Muscle of leg (tissue), 3 donors: ENCODE measurements at regions not wholly inside any gene's neighbourhood (a gene's known extent, or its start where the extent isn't known, plus 50 kb on each side); places are given as distances from the start of the nearest gene placed in this dataset.

Source experiments
- DNase-seq: peaks from one replicate; pipeline ENCODE4 v3.0.0; 2013
- H3K27ac ChIP-seq: one replicate; pipeline ENCODE4 v1.5.1; 2013; ENCODE audit warnings: mild to moderate bottlenecking, low read length, control low read depth
- H3K27me3 ChIP-seq: one replicate; pipeline ENCODE4 v1.6.1; 2013; ENCODE audit warnings: low read length; ENCODE audit not compliant: control insufficient read depth, insufficient read depth
- H3K36me3 ChIP-seq: one replicate; pipeline ENCODE4 v1.6.1; 2013; ENCODE audit warnings: low read length; ENCODE audit not compliant: control insufficient read depth, insufficient read depth
- H3K4me1 ChIP-seq: one replicate; pipeline ENCODE4 v1.6.1; 2013; ENCODE audit warnings: low read length; ENCODE audit not compliant: control insufficient read depth, insufficient read depth
- H3K4me3 ChIP-seq: one replicate; pipeline ENCODE4 v1.5.1; 2013; ENCODE audit warnings: low read length, control low read depth
- H3K9me3 ChIP-seq: replicated peaks from 2 replicates; pipeline ENCODE4 v1.6.1; 2013; ENCODE audit warnings: low read depth, low read length; ENCODE audit not compliant: control insufficient read depth
- WGBS: methylation state at CpG from one replicate; pipeline ENCODE4 v1.1.5; 2013; ENCODE audit warnings: missing lambda C conversion rate; ENCODE audit not compliant: insufficient coverage; 5-methylcytosine and 5-hydroxymethylcytosine counted together

GRCh38 chr18:38035193-38035592, 469.6 kb upstream of the CELF4 start:
- no peak overlapping the region for H3K27ac ChIP-seq
- no peaks in the 10 kb centered on the region for H3K27me3 ChIP-seq
- H3K4me3 ChIP-seq: no peak overlapping the region
- H3K4me1 ChIP-seq: no peaks in the 10 kb centered on the region
- whole genome bisulfite sequencing: 57% methylated on average over 2 of the region's 3 CpGs
- no peaks in the 10 kb centered on the region for H3K9me3 ChIP-seq
- DNase-seq: no peak
- H3K36me3 ChIP-seq: no peaks in the 10 kb centered on the region

- Histone ChIP-seq H3K27ac (no peak overlapping the region), H3K9me3 (no peaks in the 10 kb centered on the region), H3K36me3 (no peaks in the 10 kb centered on the region), H3K4me3 (no peak overlapping the region), H3K4me1 (no peaks in the 10 kb centered on the region), H3K27me3 (no peaks in the 10 kb centered on the region)
- 100% methylated on average over 1 of the region's 3 CpGs for WGBS
- DNase-seq: no peak
Observed at GRCh38 chr18:38033282-38033681, 467.7 kb upstream of the CELF4 start.

- Histone ChIP-seq H3K9me3 (no peaks in the 10 kb centered on the region), H3K4me1 (no peaks in the 10 kb centered on the region), H3K4me3 (no peak overlapping the region), H3K27ac (no peak overlapping the region), H3K36me3 (no peaks in the 10 kb centered on the region), H3K27me3 (no peaks in the 10 kb centered on the region)
- no peak for DNase-seq
Observed at GRCh38 chr18:38032516-38032915, 466.9 kb upstream of the CELF4 start.

GRCh38 chr18:38028946-38029345, 463.3 kb upstream of the CELF4 start:
- H3K27me3 ChIP-seq: no peaks in the 10 kb centered on the region
- no peak for DNase-seq
- H3K4me1 ChIP-seq: no peaks in the 10 kb centered on the region
- no peaks in the 10 kb centered on the region for H3K9me3 ChIP-seq
- WGBS: 90% methylated on average over 3 of the region's 7 CpGs
- no peak overlapping the region for H3K27ac ChIP-seq
- H3K4me3 ChIP-seq: no peak overlapping the region
- H3K36me3 ChIP-seq: no peaks in the 10 kb centered on the region

GRCh38 chr18:38025433-38026038, 459.9 kb upstream of the CELF4 start:
- 50% methylated on average over 4 of the region's 4 CpGs for WGBS
- Histone ChIP-seq H3K4me3 (no peak overlapping the region), H3K4me1 (no peaks in the 10 kb centered on the region), H3K36me3 (no peaks in the 10 kb centered on the region), H3K27me3 (no peaks in the 10 kb centered on the region), H3K9me3 (no peaks in the 10 kb centered on the region), H3K27ac (no peak overlapping the region)
- DNase-seq: no peak

GRCh38 chr18:38023871-38024270, 458.3 kb upstream of the CELF4 start:
- H3K27ac ChIP-seq: no peak overlapping the region
- H3K4me3 ChIP-seq: no peak overlapping the region
- no CpG with 5 or more reads among the region's 2 CpGs for whole genome bisulfite sequencing
- H3K36me3 ChIP-seq: no peaks in the 10 kb centered on the region
- H3K4me1 ChIP-seq: no peaks in the 10 kb centered on the region
- no peaks in the 10 kb centered on the region for H3K27me3 ChIP-seq
- no peak for DNase-seq
- H3K9me3 ChIP-seq: no peaks in the 10 kb centered on the region

GRCh38 chr18:38022234-38022633, 456.6 kb upstream of the CELF4 start:
- DNase-seq: no peak
- WGBS: 50% methylated on average over 2 of the region's 4 CpGs

GRCh38 chr18:38019292-38019691, 453.7 kb upstream of the CELF4 start:
- WGBS: 100% methylated on average over 1 of the region's 2 CpGs
- Histone ChIP-seq H3K9me3 (no peaks in the 10 kb centered on the region), H3K4me1 (no peaks in the 10 kb centered on the region), H3K4me3 (no peak overlapping the region), H3K36me3 (no peaks in the 10 kb centered on the region), H3K27ac (no peak overlapping the region), H3K27me3 (no peaks in the 10 kb centered on the region)
- DNase-seq: no peak

More at GRCh38 chr18:38022234-38022633, 456.6 kb upstream of the CELF4 start:
- H3K4me3 ChIP-seq: no peak overlapping the region
- H3K36me3 ChIP-seq: no peaks in the 10 kb centered on the region
- H3K27me3 ChIP-seq: no peaks in the 10 kb centered on the region
- no peak overlapping the region for H3K27ac ChIP-seq
- no peaks in the 10 kb centered on the region for H3K9me3 ChIP-seq
- H3K4me1 ChIP-seq: no peaks in the 10 kb centered on the region

- Histone ChIP-seq H3K4me1 (no peaks in the 10 kb centered on the region), H3K27ac (no peak overlapping the region), H3K36me3 (no peaks in the 10 kb centered on the region), H3K4me3 (no peak overlapping the region), H3K9me3 (no peaks in the 10 kb centered on the region), H3K27me3 (no peaks in the 10 kb centered on the region)
- WGBS: 95% methylated on average over 2 of the region's 4 CpGs
- DNase-seq: no peak
Observed at GRCh38 chr18:38010971-38011857, 445.6 kb upstream of the CELF4 start.

- Histone ChIP-seq H3K27ac (no peak overlapping the region), H3K27me3 (no peaks in the 10 kb centered on the region), H3K4me1 (no peaks in the 10 kb centered on the region), H3K9me3 (no peaks in the 10 kb centered on the region), H3K36me3 (no peaks in the 10 kb centered on the region), H3K4me3 (no peak overlapping the region)
- no peak for DNase-seq
- WGBS: no CpG with 5 or more reads among the region's 2 CpGs
Observed at GRCh38 chr18:38010037-38010436, 444.4 kb upstream of the CELF4 start.
